HG03045 (cell line): ENCODE measurements at regions not wholly inside any gene's neighbourhood (a gene's known extent, or its start where the extent isn't known, plus 50 kb on each side); places are given as distances from the start of the nearest gene placed in this dataset.
"Not testable (repeated sequence)": the region's sequence is repeated elsewhere in the genome, so short reads cannot be mapped to it uniquely, and the experiment has no call there.

Source experiments
- ATAC-seq: cut with Tn5 transposase; IDR thresholded peaks from one replicate; pipeline ENCODE4 v1.9.1; 2021; ENCODE audit warnings: mild to moderate bottlenecking, moderate library complexity; ENCODE audit not compliant: unreplicated experiment

DNA sequence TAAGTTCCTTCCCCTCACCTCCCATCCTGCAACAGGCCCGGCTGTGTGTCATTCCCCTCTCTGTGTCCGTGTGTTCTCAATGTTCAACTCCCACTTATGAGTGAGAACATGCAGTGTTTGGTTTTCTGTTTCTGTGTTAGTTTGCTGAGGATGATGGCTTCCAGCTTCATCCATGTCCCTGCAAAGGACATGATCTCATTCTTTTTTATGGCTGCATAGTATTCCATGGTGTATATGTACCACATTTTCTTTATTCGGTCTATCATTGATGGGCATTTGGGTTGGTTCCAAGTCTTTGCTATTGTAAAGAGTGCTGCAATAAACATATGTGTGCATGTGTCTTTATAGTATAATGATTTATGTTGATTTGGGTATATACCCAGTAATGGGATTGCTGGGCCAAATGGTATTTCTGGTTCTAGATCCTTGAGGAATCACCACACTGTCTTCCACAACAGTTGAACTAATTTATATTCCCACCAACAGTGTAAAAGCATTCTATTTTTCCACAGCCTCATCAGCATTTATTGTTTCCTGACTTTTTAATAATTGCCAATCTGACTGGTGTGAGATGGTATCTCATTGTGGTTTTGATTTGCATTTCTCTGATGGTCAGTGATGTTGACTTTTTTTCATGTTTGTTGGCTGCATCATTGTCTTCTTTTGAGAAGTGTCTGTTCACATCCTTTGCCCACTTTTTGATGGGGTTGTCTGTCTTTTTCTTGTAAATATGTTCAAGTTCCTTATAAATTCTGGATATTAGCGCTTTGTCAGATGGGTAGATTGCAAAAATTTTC lies 174.1 kb upstream of the PHACTR1 start:
- not testable (repeated sequence) for ATAC-seq

DNA sequence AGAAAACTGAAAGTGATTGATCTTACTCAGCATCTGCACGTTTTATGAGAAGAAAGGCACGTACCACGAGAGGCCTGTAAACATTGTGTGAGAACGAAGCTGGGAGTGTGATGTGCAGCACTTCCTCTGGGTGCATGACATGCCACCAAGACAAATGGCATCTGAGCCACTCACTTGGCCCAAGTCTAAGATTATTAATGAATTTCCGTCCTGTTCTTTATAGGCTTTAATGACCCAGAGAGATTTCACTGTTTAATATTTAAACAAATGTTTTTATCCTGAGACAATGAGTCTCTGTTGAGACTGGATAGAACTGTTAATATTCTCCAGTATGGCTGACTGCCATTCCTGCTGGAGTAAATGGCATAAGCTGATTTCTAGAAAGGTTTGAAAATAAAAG lies 172.6 kb upstream of the PHACTR1 start:
- no peak for ATAC-seq

DNA sequence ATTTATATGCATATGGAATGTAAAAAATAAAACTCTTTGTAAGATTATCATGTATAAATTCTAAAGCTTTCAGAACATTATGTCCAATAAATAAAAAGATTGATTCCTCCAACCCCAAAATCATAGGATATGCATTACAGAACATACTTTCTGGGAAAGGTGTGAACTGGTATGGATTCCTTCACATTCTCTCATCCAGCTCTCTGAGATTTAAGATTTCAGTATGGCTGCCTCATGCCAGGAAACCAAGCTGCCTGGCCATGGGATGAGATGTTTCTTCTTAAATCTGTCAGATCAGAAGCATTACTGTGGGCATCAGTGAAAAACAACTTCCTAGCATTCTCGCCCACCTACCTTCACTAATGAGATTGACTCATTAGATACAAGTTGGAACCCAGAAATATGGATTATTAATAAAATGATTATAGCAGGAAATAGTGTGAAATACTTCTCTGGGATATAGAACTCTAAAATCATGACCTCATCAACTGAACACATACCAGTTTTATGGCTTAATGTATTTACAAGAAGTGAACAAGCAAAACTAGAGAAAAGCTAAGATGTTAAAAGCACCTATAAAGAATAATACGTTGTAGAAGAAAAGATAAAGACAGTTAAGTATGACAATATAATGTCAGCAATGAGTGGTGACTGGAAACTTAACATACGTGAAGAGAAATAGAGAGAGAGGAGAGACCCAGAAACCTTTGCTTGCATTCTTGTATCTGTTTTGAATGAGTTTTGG lies 171.6 kb upstream of the PHACTR1 start:
- no peak for ATAC-seq

DNA sequence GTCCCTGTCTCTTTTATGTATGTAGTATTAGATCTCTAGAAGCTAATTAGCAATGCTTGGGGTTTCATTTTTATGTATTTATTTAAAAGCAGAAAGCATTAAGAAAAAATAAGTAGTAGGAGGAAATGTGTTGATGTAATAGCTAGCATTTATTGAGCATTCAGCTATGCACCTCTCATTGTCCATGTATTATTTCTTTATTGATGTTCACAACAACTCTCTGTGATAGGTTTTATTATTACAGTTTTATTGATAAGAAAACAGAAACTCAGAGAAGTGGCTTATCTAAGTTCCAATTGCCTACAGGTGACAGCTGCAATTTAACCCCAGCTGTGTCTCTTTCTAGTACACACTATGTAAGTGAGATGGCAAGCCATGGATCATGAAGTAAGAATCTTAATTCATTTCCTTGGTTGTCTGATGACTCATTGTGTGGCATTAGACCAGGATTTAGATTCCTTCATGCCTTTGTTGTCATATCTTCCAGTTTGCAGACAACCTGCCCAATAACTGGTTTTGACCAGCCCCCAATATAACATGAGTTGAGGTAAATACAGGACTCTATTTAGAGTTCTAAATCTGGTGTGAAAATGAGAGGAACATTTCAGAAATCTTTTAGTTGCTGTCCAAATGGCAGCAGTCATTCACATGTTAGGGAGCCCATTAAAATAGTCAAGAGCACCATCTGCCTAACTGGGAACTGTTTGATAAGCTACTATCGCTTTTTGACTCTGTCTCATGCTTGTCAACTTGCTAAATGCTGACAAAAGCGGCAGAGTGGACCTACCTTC lies 170.8 kb upstream of the PHACTR1 start:
- no peak for ATAC-seq

DNA sequence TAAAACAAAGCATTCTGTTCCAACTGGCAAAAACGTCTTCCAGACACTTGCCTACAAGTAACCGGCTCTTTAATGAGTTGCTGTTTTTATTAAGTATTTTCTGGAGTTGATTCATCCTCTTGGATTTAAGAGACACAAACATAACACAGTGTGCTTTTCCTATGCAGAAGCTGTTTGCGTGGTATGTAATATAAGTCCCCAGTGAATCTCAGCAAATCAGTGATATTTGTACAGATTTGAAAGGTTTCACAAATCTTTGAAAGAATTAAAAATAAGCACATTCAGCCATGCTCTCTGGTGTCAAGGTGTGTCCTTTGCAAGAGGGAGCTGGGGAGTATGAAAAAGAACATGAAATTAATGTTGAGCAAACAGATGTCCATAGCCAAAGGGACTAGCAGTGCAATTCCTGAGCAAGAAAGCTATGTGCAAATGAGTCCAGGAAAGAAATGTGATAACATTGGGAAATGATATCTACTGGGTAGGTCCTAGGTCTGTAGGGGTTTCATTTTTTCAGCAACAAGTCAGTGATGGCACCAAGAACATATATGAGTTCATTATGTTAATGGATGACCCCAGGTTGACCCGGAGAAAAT lies 170.1 kb upstream of the PHACTR1 start:
- ATAC-seq, result no peak

DNA sequence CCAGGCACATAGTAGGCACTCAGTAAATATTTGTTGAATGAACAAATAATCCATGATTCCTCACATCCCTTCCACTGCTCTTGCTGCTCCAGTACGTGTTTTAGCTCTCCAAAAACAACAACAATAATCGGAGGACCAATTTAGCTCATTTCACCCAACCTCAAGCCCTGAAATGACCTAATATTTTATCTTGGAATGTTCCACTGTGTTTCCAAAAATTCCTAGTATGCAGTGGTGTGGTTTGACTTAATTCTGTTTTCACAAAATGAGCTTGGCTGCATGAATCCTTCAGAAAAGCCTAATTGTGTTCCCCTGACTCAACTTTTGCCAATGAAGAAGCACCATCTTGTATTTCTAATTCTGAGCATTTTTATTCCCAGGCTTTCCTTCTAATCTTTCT lies 168.0 kb upstream of the PHACTR1 start:
- no peak for ATAC-seq

DNA sequence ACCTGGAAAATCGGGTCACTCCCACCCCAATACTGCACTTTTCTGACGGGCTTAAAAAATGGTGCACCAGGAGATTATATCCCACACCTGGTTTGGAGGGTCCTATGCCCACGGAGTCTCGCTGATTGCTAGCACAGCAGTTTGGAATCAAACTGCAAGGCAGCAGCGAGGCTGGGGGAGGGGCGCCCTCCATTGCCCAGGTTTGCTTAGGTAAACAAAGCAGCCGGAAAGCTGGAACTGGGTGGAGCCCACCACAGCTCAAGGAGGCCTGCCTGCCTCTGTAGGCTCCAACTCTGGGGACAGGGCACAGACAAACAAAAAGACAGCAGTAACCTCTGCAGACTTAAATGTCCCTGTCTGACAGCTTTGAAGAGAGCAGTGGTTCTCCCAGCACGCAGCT lies 167.1 kb upstream of the PHACTR1 start:
- ATAC-seq, result not testable (repeated sequence)

DNA sequence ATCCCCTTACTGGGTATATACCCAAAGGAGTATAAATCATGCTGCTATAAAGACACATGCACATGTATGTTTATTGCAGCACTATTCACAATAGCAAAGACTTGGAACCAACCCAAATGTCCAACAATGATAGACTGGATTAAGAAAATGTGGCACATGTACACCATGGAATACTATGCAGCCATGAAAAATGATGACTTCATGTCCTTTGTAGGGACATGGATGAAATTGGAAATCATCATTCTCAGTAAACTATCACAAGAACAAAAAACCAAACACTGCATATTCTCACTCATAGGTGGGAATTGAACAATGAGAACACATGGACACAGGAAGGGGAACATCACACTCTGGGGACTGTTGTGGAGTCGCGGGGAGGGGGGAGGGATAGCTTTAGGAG lies 161.7 kb upstream of the PHACTR1 start:
- not testable (repeated sequence) for ATAC-seq

DNA sequence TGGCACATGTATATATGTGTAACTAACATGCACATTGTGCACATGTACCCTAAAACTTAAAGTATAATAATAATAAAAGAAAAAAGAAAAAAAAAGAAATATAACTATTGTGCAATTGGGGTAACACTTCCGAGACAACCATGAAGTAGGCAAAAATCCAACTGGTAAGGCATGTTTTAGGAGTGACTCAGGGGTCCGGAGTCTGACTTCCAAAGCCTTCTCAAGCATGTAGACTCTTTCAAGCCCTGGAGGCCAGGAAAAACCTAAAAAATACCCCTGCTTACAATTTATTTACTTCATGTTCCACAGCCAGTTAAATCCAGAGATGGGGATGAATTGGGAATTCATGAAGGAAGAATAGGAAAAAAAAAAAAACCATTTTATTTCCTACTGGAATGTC lies 161.3 kb upstream of the PHACTR1 start:
- ATAC-seq, result no peak

DNA sequence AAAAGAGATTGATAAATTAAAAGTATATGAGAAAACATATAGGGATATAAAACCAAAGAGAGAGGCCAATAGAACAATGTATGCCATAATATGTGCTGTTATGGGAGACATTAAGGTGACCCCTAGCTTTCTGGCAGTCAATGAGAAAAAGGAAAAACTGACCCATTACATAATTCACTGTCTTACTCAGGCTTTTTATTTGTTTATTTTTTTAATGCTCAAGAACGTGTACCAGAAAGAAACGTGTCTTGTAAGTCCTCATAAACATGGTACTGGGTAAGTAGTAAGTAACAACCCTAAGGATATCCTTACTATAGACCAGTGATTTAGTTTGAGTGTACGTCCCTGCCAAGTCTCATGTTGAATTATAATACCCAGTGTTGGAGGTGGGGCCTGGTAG lies 160.8 kb upstream of the PHACTR1 start:
- no peak for ATAC-seq

DNA sequence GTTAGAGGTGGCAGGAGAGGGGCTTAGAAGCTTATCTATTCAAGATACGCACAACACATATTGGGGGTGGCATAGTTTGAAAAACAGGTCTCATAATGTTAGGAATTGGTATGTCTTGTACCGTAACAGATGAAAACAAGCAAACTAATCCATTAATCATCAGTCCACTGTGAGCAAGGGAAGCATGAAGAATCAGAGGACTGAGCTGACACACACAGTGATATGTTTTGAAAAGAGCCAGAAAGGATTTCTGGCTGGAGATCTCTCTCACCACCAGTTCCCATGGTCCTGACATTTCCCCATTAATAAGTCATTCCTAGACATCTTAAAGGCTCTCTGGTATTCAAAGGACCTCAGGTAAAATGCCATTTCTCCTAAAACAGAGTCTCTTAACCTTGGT lies 158.8 kb upstream of the PHACTR1 start:
- ATAC-seq, result no peak

DNA sequence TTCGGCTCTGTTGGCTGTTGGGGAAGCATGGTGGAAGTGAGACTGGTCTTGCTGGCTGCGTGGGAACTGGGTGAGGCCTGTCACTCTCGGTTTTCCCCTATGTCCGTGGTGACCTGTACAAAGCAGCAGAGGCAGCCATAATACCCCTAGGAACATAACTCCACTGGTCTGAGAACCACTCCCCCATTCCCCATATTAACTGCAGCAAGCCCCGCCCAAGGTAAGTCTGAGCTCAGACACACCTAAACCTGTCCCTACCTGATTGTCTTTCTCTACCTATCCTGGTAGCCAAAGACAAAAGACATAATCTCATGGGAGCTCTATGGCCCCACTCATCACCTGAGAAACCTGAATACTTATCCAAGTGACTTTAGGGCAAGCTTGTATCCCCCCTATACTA lies 156.3 kb upstream of the PHACTR1 start:
- no peak for ATAC-seq

DNA sequence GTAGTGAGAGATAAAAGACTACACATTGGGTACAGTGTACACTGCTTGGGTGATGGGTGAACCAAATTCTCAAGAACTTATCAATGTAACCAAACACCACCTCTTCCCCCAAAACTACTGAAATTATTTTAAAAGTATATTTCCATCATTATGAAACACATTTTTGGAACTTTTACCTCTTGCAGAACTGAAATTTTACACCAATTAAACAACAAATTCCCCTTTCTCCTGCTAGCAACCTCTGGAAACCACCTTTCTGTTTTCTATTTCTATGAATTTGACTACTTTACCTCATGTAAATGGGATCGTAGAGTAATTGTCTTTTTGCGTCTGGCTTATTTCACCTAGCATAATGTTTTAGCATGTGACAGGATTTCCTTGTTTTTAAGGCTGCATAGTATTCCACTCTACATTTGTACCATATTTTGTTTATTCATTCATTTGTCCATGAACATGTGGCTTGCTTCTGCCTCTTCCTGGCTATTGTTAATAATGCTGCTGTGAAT lies 149.9 kb upstream of the PHACTR1 start:
- no peak for ATAC-seq

DNA sequence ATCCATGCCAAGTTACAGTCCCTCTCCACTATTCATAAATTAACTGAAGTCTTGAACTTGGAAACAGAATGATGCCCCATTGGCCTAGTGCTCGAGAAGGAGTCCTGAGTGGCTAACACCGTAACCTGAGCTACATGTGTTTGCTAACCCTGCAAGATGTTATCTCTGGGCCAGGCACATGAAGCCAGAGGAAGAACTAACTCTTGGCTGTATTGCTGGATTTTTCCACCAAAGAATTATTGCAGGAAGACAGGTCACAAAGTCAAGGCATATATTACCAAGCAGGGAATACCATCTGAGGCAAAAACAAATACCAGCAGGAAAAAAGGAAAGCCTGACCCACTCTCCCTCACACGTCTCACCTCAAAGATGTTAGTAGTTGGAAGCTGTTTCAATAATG lies 148.9 kb upstream of the PHACTR1 start:
- no peak for ATAC-seq

DNA sequence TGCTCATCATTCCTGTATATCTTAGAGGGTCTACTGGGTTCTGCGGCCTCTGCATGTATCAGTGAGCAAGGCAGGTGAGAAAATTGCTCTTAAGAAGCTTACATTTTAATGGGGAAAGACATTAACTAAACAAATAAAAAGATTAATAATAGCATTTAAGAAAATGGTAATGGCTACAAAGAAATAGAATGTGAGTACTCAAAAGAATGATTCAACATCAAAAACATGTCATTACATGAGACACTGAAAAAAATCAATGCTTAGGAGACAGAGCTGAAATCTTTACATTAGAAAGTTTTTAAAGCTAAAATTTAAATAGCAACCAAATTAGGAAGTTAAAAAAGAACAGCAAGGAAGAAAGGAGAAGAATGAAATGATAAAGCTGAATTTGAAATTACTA lies 146.9 kb upstream of the PHACTR1 start:
- no peak for ATAC-seq

DNA sequence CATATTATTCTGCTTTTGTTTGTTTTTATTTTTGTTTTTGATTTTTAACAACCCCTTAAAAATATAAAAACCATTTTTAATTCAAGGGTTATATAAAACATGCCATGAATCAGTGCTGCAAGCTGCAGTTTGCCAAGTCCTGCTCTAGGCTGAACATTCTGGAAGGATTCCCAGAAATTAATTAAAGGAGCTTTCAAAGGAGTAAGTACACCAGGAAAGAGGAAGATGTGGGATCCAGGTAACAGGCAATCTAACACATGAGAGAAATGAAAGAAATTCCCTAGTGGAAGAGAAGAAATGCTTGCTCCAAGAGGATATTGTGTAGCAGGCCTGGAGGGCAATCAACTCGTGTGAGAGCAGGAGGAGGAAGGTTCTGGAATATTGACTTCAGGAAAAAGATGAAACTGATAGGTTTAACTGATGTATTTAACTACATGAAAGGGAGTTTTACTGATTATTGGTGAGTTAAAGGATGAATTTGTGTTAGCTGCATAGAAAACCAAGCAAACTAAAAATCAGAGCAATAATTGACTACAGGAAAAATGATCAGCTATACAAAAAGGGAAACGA lies 146.0 kb upstream of the PHACTR1 start:
- ATAC-seq, result no peak

DNA sequence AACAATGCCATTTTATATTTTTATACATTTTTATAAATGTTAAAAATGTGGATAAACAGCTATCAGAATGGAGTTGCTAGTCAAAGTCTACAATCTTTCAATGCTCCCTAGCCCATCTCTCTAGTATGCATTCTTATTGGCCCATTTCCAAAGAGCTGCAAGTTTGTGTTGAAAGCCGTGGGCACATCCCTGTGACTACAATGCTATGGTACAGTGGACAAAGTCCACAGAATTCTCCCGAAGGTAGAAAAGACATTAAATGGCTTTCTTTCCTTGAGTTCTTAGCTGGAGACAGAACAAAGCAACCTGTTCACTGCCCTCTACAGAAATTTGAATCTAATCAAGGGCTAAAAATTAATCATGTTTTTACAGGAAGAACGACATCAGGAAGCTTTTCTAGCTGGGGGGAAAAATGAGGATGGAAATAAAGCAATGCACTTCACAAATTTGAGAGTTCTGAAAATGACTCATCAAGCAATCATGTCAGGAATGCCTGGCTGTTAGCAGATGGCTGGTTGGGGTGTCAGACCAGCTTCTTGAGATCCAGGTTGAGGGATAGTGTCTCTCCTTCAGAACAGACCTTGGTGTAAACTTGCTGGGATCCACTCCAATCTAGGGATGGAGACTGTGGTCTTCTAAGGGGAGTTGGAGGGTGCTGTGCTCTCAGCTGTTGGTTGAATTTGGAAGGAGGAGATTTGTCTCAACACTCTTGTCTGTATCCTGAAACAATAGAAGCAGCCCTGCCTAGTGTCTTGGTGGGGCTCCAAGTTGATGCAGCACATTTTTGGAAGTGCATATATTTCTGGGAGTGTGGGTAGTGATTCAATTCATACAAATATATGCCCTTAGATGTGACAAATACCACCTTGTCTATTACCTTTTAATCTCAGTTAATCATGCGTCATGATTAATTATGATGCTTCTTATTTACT lies 143.4 kb upstream of the PHACTR1 start:
- ATAC-seq, result no peak

DNA sequence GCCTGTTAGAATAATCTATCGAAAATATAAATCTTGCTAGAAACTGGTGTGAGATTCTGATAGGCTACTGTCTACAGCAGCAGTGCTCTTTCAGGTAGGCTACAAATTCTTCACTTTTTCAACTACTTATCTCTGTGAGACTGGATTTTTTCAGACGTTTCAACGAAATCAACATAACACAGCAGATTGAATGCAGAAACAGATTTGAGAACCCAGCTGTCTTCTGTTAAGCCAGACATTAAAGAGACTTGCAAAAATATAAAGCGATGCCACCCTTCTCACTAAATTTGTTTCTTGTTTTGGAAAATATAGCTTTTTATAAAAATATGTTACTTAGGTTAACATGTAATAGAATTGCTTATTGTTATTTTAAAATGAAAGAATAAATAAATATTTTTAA lies 140.6 kb upstream of the PHACTR1 start:
- no peak for ATAC-seq

DNA sequence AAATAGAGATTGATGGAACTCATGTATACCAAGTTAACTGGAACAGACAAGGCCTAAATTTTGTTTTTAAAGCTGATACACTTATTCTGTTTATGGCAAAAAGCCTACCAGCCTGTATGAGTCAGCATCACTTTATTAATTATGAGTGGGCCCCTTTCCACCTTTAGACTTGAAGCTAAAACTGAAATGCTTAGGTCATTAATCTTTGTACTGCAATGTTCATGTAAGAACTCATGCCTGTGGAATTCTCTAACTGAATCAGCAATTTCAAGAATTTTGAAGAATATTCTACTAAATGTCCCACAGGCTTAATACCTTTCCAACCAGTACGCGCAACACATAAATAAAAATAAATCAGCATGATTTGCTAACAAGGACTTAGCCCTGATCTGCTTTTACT lies 140.2 kb upstream of the PHACTR1 start:
- ATAC-seq, result no peak
